ENCODE measurements at regions not wholly inside any gene's neighbourhood (a gene's known extent, or its start where the extent isn't known, plus 50 kb on each side); places are given as distances from the start of the nearest gene placed in this dataset.

DNA sequence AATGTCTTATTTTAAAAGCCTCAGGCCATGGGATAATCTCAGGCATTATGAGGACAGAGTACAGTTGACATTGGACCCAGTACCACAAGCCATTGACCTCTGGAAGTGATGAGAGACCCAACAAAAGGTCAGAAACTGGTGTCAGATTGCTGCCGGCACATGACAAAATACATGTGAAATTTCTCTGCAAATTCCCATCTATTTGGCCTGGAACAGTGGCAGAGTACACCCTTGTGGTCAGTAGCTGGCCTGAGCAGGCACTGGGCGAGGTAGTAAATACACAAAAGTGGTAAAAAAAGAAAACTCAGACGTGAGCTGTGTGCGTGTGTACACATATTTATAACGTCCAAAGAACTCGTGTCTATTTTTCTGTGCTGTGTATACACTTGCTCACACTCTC lies 155.5 kb downstream of the DHX15 start:
- no peak overlapping the region for H4K8ac ChIP-seq (ENCODE audit: extremely low read depth, insufficient read depth, low read length)
- no peak overlapping the region for H2BK20ac ChIP-seq (ENCODE audit: low read length)
- DNase-seq (ENCODE audit: low read depth in 1 of 2, low spot score in 2 of 2) (no peak), FAIRE-seq (no peak)
- no peak overlapping the region for H3K18ac ChIP-seq (ENCODE audit: extremely low read depth, low read length)
- H3K14ac ChIP-seq (ENCODE audit: insufficient read length), result no peak overlapping the region
- TF ChIP-seq, protein P1, sequence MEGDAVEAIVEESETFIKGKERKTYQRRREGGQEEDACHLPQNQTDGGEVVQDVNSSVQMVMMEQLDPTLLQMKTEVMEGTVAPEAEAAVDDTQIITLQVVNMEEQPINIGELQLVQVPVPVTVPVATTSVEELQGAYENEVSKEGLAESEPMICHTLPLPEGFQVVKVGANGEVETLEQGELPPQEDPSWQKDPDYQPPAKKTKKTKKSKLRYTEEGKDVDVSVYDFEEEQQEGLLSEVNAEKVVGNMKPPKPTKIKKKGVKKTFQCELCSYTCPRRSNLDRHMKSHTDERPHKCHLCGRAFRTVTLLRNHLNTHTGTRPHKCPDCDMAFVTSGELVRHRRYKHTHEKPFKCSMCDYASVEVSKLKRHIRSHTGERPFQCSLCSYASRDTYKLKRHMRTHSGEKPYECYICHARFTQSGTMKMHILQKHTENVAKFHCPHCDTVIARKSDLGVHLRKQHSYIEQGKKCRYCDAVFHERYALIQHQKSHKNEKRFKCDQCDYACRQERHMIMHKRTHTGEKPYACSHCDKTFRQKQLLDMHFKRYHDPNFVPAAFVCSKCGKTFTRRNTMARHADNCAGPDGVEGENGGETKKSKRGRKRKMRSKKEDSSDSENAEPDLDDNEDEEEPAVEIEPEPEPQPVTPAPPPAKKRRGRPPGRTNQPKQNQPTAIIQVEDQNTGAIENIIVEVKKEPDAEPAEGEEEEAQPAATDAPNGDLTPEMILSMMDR (IDR thresholded peaks at IDR 0.05; ENCODE audit: control extremely low read depth in 1 of 3, insufficient read depth in 1 of 3, low read depth in 1 of 3, low read length in 3 of 3), result peak in 1 of 3 experiments; percentile 31; a peak in 1 of 4 replicates
- TF ChIP-seq SUZ12 (IDR thresholded peaks at IDR 0.05; ENCODE audit: low read length), result no peak
- TF ChIP-seq RAD21 (IDR thresholded peaks at IDR 0.05 in 1 of 2, conservative IDR thresholded peaks at IDR 0.05 in 1 of 2; ENCODE audit: low read depth in 2 of 2, low read length in 2 of 2), result peak; percentile 38 to 51
- no peak overlapping the region for H3K27ac ChIP-seq (ENCODE audit: low read depth, low read length)
- no peak overlapping the region for H3K23ac ChIP-seq (ENCODE audit: insufficient read length)
- no peaks in the 10 kb centered on the region for H3K36me3 ChIP-seq (ENCODE audit: control insufficient read depth in 2 of 4, insufficient read depth in 4 of 4, low read length in 3 of 4)
- H2AK5ac ChIP-seq (ENCODE audit: low read depth, low read length), result no peak overlapping the region
- no peak overlapping the region for H2AFZ ChIP-seq (ENCODE audit: low read length)
- no peak overlapping the region for H3K9ac ChIP-seq (replicated peaks in 1 of 4; ENCODE audit: extremely low read depth in 1 of 4, low read depth in 3 of 4, low read length in 3 of 4)
- H3K4ac ChIP-seq (replicated peaks; ENCODE audit: insufficient read length, low read depth, low read length), result no peak overlapping the region
- no peaks in the 10 kb centered on the region for H3K79me1 ChIP-seq (ENCODE audit: low read depth, low read length)
- ChIA-PET POLR2A (ENCODE audit: partially characterized antibody) (interaction anchor here (1.2 kb wide), 1 partner anchor 12 kb away, joined by 3 read pairs; no protein-coding TSS in a partner anchor), CTCF (ENCODE audit: partially characterized antibody) (interaction anchor here (0.6 to 1.5 kb wide), 7 partner anchors 9 to 1770 kb away, joined by 3 to 7 read pairs (median 4); no protein-coding TSS in a partner anchor)
- no peak overlapping the region for H4K91ac ChIP-seq (replicated peaks; ENCODE audit: insufficient read length, low read length)
- H3K27me3 ChIP-seq (replicated peaks in 1 of 4; ENCODE audit: control insufficient read depth in 3 of 4, extremely low read depth in 1 of 4, insufficient read depth in 3 of 4, low read length in 3 of 4), result no peaks in the 10 kb centered on the region; a peak in 1 of 7 replicates
- H4K5ac ChIP-seq (ENCODE audit: insufficient read length, low read depth, low read length), result no peak overlapping the region
- H3K79me2 ChIP-seq (ENCODE audit: control insufficient read depth in 1 of 2, insufficient read depth in 2 of 2, low read length in 2 of 2), result no peaks in the 10 kb centered on the region
- no peak overlapping the region for H2BK12ac ChIP-seq (ENCODE audit: low read depth, low read length)
- H3K23me2 ChIP-seq (ENCODE audit: low read depth, low read length), result no peaks in the 10 kb centered on the region
- H2BK15ac ChIP-seq (ENCODE audit: low read length), result no peak overlapping the region
- no peak overlapping the region for H3K56ac ChIP-seq (replicated peaks; ENCODE audit: insufficient read length, low read depth, low read length)
- no peaks in the 10 kb centered on the region for H3K9me3 ChIP-seq (ENCODE audit: insufficient read depth in 2 of 2, low read depth in 1 of 2, low read length in 1 of 2)
- H3K4me1 ChIP-seq (replicated peaks in 1 of 4; ENCODE audit: control insufficient read depth in 3 of 4, insufficient read depth in 4 of 4, low read length in 3 of 4), result peaks cover 0 to 4% (median 1%) of the 10 kb centered on the region in 4 experiments; a peak in 1 of 7 replicates
- no peak overlapping the region for H3K4me2 ChIP-seq (ENCODE audit: insufficient read depth in 1 of 2, low read depth in 2 of 2, low read length in 2 of 2)
- H2BK120ac ChIP-seq (replicated peaks; ENCODE audit: low read depth, low read length), result no peak overlapping the region
- no peaks in the 10 kb centered on the region for H4K20me1 ChIP-seq (replicated peaks in 1 of 2; ENCODE audit: control insufficient read depth in 1 of 2, insufficient read depth in 2 of 2, low read length in 2 of 2)
- no peak overlapping the region for H3K4me3 ChIP-seq (ENCODE audit: extremely low read depth in 1 of 4, insufficient read depth in 2 of 4, low read depth in 3 of 4, low read length in 4 of 4)
- WGBS, 2 experiments (ENCODE audit: extremely low coverage in 1 of 2, insufficient coverage in 1 of 2, insufficient read length in 1 of 2, insufficient replicate concordance in 2 of 2, low coverage in 1 of 2, low lambda C conversion rate in 2 of 2, missing lambda C conversion rate in 1 of 2), result 76% methylated on average over 6 of the region's 6 CpGs; no CpG with 5 or more reads in 1 of the 2 experiments
- no peak overlapping the region for H2BK5ac ChIP-seq (ENCODE audit: low read depth, low read length)
